Stimulated activated CD4-positive, alpha-beta T cell treated with anti-CD3 and anti-CD28 coated beads, Interleukin-15, amount 100 ng/mL, for 1 hour (primary cell): ENCODE measurements at regions not wholly inside any gene's neighbourhood (a gene's known extent, or its start where the extent isn't known, plus 50 kb on each side); places are given as distances from the start of the nearest gene placed in this dataset.
"Not testable (repeated sequence)": the region's sequence is repeated elsewhere in the genome, so short reads cannot be mapped to it uniquely, and the experiment has no call there.

Source experiments
- DNase-seq, 2 donors: peaks; one replicate each; pipeline ENCODE4 v3.0.0-alpha.2; 2020; ENCODE audit warnings: low read depth in 1 of 2, low spot score in 1 of 2

DNA sequence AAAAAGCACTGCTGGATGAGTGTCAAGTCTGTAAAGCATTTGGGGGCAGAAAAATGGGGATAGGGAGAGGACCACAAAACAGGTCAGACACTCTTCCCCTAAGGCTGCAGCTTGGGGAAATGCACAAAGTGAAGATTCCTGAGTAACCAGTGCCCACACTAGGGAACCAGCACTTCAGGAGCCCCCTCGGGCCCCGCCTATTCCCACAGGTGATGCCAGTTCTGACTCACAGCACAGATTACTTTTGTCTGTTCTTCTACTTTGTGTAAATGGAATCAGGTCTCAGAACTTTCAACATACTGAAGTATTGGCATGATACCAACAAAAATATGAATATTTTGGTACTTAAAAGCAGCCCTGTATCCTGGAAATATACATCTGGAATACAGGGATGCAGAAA is 112.5 kb downstream of the ADRA2C start:
- no peak for DNase-seq

DNA sequence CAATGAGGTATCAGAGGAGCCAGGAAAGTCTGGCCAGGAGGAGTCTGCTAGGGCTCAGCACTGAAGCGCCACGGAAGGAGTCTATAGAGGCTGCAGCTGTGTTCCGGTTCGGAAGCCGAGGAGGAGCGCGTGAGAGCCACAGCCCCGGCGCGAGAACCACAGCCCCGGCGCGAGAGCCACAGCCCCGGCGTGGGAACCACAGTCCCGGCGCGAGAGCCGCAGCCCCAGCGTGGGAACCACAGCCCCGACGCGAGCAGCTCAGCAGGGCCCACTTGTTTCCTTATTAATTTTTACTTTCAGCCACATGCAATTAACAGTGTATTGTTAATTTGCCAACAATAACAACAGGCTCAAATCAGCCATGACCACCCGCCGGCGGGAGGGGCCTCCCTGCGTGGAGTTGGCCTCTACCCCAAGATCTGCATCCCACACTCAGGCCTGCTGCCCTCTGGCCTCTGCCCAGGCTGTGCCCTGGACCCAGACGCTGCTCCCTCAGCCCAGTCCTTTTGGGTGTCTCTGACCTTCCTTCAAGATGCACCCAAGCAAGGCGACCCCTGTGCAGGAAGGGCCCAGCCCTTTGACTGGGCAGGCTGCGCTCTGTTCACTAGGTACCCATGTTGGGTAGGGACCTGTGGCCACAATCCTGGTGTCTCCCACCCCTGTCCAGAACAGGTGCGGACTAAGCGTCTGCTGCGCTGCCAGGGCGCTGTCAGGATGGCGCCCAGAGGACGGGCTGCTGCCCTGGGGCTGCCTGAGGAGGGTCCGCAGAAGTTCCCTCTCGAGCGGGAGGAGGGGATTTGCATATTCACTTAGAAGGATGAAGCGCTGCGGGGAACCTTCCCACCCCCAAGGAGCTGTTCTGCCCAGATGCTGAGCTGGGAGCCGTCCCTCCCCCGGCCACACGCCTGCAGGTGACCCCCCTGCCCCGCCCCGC is 113.8 kb downstream of the ADRA2C start:
- no peak for DNase-seq

DNA sequence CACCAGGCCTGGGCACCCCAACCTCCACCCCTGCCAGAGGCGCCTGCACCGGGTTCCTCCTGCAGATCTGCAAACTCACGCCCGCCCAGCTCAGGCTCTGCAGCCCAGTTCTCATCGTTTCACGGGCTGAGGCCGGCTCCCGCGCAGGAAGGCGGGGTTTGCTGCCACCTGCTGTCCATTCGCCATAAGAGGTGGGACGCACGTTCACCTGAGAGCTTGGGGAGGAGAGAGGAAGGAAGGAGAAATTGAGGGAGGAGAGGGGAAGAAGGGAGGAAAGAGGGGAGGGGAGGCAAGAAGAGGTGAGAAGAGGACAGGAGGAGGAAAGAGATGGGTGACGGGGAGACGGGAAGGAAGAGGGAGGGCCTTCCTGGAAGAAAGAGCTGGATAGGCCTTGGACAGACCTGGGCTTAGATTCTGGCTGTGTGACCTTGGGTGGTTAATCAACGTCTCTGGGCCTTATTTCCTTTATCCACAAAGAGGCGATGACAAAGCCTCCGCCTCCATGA is 114.5 kb downstream of the ADRA2C start:
- peak; percentile 39 to 63 for DNase-seq

DNA sequence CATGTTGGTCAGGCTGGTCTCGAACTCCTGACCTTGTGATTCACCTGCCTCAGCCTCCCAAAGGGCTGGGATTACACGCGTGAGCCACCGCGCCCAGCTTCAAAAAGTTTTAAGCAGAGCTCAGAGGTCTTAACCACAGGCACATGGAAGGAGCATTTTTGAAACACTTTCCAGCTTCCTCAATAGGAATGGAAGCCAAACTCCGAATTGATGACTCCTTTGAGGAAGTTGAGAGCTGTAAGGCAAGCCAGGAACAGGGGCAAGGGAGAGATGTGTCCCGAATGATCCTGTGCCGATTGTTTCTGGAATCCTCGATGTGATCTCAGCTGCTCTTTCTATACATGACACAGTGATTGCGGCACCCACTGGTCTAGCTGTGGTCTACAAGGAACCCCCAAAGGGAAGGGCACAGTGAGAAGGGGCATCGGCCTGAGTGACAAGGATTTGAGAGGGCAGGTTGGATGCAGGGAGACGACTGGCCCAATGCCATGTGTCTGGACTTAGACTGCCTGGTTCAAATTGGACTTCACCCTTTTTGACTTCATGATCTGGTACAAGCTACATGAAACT is 116.2 kb downstream of the ADRA2C start:
- not testable (repeated sequence) for DNase-seq

DNA sequence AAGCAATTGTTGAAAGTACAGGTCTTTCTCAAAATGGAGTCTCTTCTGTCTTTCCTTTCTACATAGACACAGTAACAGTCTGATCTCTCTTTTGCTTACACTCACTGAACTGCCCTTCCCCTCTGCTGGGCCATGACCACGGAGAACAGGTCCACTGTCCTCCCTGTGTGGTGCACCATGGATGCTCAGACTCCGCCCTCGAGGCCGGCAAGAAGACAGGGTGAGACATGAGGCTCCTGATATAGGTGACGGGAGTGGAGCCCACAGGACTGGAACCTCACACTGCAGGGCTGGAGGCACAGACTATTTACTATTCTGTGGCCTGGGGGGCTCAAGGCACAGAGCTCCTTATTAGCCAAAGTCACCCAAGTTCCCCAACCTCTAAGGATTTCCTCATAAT is 118.1 kb downstream of the ADRA2C start:
- DNase-seq: not testable (repeated sequence)

DNA sequence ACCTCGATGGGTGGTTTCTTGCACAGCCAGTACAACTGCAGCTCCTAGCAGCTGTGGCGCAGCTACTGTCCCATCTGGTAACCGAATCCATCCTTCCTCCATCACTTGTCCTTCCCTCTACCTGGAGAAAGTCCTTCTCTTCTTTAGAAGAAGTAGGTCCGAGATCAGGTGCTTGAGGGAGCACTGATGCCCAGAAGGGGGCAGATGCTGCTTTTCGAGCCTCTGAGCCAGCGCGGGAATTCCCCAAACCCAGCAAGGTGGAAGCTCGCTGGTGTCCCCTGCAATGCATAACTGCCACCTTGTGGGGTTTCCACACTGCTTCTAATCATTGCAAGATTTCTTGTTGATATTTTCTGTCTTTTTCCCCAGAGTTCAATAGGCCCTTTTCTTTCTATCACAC is 127.4 kb downstream of the ADRA2C start:
- DNase-seq: not testable (repeated sequence)

DNA sequence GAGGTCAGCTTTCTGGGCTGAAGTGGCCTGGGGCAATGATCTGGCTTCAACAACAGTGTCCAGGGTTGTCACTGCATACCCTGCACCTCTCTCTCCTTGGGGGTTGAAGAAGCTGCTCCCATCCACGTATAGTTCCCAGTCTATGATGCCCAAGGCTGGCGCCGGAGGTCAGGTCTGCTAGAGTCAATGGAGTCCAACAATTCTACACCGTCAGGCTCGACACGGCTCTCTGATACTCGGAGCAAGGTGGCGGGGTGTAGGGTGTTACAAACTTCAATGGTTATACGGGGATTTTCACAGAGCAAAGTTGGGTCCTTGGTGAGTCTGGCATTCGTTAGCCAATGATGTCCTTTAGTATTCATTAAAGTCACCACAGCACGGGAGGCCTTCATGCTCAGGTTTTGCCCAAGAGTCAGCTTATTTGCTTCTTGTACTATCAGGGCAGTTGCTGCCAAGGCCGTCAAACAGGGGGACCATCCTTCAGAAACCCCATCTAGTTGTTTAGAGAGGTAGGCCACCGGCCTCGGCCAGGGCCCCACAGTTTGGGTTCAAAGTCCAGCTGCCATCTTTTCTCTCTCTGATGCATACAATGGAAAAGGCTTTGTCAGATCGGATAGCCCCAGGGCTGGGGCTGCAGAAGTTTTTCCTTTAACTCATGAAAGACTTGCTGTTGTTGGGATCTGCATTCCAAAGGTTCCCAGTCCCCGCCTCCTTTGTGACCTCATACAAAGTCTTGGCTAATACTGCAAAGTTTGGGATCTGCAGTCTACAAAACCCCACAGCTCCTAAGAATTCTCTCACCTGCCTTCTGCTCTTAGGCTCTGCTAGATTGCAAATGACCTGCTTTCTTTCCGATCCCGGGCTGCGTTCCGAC is 128.1 kb downstream of the ADRA2C start:
- not testable (repeated sequence) for DNase-seq

DNA sequence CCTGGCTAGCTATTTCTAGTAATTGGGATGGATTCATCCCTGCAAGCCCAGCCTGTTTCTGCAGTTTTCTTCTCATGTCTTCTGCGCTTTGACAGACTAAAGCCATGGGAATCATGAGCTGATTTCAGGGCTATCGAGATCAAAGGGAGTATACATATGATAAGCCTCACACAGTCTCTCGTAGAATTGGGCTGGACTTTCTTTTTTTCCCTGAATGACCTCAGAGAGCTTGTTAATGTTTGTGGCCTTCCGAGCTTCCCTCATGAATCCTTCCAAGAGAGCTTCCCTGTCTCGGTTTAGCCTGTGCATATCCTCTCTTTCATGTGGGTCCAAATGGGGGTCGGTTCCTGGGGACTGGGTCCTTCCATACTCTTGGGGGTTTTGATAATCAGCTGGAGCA is 130.3 kb downstream of the ADRA2C start:
- no peak for DNase-seq

DNA sequence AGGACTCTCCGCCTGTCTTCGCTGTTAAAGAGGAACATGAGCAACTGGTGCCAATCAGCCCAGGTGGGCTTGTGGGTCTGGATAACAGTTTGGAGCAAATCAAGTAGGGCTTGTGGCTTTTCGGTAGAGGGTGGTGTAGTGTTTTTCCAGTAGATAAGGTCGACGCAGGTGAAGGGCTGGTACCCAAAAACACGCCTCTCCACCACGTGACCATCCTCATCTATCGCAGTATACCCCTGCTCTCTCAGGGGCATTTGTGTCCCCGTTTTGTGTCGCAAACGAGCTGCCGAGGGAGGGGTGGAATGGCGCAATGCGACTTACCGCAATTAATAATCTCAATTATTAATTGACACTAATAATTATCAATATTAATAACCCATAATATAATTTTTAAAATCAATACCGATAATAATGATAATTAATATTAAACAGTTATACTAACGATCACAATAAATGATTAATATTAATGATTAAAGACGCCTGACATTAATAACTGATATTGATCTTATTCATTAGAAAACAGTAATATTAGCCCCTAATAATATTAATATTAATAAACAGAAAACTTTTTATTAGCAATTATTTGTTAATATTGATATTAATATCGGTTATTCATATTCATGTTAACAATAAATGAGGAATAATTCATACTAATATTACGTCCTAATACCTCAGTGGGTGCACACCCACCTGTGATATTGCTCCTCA is 130.8 kb downstream of the ADRA2C start:
- DNase-seq: not testable (repeated sequence)

DNA sequence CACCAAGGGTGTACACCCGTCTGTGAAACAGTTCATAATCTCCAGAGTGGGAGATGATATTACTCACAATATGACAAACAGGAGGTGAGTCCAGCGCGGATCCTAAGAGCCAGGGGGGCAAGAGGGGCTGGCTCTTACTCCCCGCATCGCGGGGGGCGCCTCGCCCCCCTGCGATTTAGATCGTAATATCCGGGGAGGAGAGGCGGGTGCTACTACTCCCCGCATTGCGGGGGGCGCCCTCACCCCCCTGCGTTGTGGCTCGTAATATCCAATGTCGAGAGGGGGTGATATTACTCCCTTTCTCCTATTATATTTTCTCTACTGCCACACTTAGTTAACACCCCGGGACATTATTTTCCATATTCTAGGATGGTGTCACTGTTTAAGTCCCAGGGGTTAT is 131.9 kb downstream of the ADRA2C start:
- DNase-seq: no peak

DNA sequence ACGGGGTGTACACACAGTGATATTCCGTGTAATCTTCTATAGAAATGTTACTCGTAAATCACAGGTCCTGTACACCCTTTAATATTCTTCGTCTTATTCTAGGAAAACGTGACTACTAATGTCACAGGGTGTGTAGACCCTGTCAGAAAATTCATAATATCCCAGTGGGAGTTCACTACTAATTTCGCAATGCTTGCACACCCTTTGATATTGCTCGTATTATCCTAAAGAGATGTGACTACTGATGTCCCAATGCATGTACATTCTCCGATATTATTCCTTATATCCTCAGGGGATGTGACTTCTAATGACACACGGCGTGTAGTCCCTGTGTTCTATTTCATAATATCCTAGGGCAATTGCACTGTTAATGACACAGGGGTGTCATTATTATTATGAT is 132.7 kb downstream of the ADRA2C start:
- not testable (repeated sequence) for DNase-seq

DNA sequence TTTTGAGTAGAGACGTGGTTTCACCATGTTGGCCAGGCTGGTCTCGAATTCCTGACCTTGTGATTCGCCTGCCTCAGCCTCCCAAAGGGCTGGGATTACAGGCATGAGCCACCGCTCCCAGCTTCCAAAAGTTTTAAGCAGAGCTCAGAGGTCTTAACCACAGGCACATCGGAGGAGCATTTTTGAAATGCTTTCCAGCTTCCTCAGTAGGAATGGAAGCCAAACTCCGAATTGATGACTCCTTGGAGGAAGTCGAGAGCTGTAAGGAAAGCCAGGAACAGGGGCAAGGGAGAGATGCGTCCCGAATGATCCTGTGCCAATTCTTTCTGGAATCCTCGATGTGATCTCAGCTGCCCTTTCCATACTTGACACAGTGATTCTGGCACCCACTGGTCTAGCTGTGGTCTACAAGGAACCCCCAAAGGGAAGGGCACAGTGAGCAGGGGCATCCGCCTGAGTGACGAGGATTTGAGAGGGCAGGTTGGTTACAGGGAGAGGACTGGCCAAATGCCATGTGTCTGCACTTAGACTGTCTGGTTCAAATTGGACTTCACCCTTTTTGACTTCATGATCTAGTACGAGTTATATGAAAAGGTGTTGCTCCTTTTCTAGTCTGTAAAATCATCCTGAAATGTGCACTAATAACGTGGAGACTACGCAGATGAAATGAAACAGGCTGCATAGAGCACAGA is 138.2 kb downstream of the ADRA2C start:
- not testable (repeated sequence) for DNase-seq

DNA sequence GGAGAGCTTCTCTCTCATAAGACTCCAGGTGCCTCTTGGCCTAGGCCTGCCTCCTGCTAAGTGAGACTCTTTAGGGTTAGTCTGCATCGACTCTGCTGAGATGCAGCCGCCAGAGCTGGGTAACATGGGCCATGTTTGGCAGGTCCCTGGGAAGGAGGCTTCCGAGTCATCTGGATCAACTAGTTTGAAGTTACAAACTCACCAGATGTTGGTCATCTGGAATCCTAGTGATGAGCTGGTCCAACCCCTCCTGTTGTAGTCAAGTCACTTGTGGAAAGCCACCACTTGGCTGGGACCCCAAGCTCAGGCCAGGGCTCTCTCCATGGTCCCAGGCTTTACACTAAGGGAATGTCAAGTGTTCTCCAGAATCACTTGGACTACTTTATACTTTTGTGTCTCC is 143.4 kb downstream of the ADRA2C start:
- DNase-seq: not testable (repeated sequence)

DNA sequence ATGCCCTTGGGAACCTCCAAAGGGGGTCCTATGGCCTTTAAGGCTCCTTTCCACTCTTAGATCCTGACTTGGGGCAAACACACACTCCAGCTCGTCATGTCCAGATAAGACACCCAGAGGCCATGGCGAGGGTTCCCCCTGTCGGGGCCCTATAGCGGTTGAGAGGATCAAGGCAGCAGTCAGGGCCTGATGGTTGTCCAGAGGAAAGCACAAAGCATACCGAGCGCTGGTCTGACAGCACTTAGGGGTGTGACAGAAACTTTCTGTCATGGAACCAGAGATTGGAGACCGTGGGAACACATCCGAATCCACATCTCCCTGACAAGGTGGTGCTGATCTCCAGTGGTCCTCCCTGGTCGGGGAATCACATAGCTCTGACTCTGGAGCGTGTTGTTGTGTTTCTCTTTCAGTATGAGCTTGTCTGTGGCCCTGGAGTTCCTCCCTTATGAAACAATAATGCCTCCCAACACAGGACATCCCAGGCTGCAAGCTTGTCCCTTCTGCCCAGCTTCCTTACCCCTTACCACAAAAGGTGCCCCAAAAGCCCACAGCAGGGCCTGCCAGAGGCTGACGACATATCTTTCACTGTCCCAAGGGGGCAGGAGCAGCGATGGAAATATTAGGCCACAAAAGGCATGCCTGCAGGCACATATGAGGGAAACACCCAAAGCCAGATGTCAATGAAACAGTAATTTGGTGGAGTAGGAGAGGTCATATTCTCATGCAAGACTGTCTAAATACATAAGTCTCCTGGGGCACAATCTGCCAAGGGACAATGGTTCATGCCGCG is 144.2 kb downstream of the ADRA2C start:
- not testable (repeated sequence) for DNase-seq

DNA sequence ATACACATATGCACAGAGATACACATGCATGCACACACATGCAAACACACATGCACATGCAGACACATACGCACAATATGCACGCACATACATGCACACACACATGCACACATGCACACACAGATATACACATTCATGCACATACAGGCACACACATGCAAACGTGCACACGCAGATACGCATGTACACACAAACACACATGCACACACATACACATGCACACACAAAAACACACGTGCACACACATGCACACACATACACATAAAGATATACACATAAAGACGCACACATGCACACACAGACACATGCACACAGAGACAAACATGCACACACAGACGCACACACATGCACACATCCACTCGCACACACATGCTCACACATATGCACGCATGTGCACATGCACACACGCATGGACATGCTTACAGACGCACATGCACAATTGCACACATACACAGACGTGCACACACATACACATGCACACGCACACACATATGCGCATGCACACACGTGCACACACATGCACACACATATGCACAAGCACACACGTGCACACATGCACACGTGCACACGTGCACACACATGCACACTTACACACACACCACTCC is 145.2 kb downstream of the ADRA2C start:
- no peak for DNase-seq

DNA sequence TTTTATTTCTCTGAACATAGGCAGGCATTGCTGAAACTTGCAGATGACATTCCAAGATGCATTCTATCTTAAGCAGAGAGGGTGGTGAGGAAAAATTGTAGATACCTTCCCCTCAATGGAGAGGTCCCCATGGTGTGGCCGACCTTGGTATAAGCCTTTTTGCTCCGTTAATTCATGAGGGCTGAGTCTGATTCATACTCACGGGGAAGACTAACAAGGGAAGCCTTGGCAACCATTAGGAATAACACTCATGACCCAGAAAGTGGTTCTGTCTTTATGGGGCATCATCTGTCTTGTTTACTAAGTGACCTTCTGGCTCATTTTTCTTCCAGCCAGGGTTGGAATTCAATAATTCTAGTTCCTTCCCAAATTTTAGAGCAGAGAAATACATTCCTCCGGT is 148.3 kb downstream of the ADRA2C start:
- DNase-seq: not testable (repeated sequence)

DNA sequence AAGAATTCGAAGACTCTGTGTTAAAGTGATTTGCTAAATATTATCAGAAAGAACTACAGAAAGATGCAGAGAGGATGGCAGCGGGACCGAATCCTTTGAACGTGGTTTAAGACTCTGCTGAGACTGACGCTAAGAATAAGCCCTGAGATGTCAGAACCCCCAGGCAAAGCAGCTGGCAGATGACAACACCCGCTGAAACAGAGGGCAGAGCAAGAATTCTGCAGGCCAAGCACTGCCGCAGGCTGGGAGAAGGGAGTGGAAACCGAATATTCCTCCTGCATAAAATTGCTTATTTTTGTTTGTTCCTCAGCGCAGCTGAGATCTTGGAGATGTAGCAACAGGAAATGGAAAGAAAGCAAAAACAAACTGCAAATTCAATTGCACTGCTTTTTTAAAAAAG is 153.3 kb downstream of the ADRA2C start:
- DNase-seq: not testable (repeated sequence)

DNA sequence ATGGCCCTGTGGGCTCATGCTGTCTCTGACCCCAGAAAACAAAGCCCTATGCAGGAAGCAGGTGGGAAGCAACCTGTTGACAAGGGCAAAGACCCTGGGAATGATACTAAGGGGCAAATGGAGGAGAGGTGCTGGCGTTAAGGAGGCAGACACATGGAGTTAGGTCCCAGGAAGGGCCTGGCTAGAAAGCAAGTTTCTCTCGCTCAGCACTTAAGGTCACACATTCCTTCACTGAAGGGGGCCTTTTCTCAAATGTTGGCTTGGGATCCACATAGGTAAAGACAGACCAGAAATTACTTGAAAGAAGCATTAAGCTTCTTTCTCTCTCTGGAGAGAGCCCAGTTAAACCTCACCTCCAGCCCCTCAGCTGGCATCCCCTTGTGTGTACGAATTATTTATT is 155.7 kb downstream of the ADRA2C start:
- not testable (repeated sequence) for DNase-seq

DNA sequence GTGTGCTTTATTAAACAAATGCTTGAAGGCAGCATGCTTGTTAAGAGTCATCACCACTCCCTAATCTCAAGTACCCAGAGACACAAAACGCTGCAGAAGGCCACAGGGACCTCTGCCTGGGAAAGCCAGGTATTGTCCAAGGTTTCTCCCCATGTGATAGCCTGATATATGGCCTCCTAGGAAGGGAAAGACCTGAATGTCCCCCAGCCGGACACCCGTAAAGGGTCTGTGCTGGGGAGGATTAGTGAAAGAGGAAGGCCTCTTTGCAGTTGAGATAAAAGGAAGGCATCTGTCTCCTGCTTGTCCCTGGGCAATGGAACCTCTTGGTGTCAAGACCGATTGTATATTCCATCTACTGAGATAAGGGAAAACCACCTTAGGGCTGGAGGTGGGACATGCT is 159.7 kb downstream of the ADRA2C start:
- DNase-seq: not testable (repeated sequence)
